Osteocyte (in vitro differentiated cells): ENCODE measurements at regions not wholly inside any gene's neighbourhood (a gene's known extent, or its start where the extent isn't known, plus 50 kb on each side); places are given as distances from the start of the nearest gene placed in this dataset.
A peak's percentile ranks its signal among the peaks of the same experiment; 100 is the strongest.

Experiments
- DNase-seq: peaks from one replicate; pipeline ENCODE4 v3.0.0; 2021; ENCODE audit warnings: mixed read lengths; ENCODE audit not compliant: unreplicated experiment; ENCODE audit errors: extremely low spot score
- H3K27ac Mint-ChIP-seq: one replicate; pipeline ENCODE4 v1.8.0; 2021; ENCODE audit warnings: mild to moderate bottlenecking, mixed read lengths; ENCODE audit not compliant: unreplicated experiment
- H3K27me3 Mint-ChIP-seq: one replicate; pipeline ENCODE4 v1.8.0; 2021; ENCODE audit warnings: mixed read lengths; ENCODE audit not compliant: unreplicated experiment
- H3K36me3 Mint-ChIP-seq: one replicate; pipeline ENCODE4 v1.8.0; 2021; ENCODE audit warnings: mixed read lengths; ENCODE audit not compliant: unreplicated experiment
- H3K4me1 Mint-ChIP-seq: one replicate; pipeline ENCODE4 v1.8.0; 2021; ENCODE audit warnings: mixed read lengths; ENCODE audit not compliant: unreplicated experiment
- H3K4me3 Mint-ChIP-seq: one replicate; pipeline ENCODE4 v1.8.0; 2021; ENCODE audit warnings: mild to moderate bottlenecking, moderate library complexity, mixed read lengths; ENCODE audit not compliant: unreplicated experiment
- H3K9me3 Mint-ChIP-seq: one replicate; pipeline ENCODE4 v1.8.0; 2021; ENCODE audit warnings: mixed read lengths; ENCODE audit not compliant: unreplicated experiment
- CTCF ChIP-seq: fragments of 200-600 bp; sonication (generic); IDR thresholded peaks from 2 replicates; pipeline ENCODE4 v1.5.0; 2021; ENCODE audit warnings: antibody characterized with exemption, mild to moderate bottlenecking, moderate library complexity

- no peaks in the 10 kb centered on the region for H3K36me3 Mint-ChIP-seq
- H3K4me1 Mint-ChIP-seq, result no peaks in the 10 kb centered on the region
- H3K27ac Mint-ChIP-seq, result no peak overlapping the region
- H3K4me3 Mint-ChIP-seq, result no peak overlapping the region
- no peak for DNase-seq
- TF ChIP-seq CTCF, result no peak
- no peaks in the 10 kb centered on the region for H3K27me3 Mint-ChIP-seq
- H3K9me3 Mint-ChIP-seq, result no peaks in the 10 kb centered on the region
These were observed 72.4 kb upstream of the SNX2 start for GRCh38 chr5:122702524-122702875.

- no peaks in the 10 kb centered on the region for H3K36me3 Mint-ChIP-seq
- H3K27ac Mint-ChIP-seq, result no peak overlapping the region
- no peak for DNase-seq
- no peak for TF ChIP-seq CTCF
- H3K4me3 Mint-ChIP-seq, result no peak overlapping the region
- no peaks in the 10 kb centered on the region for H3K27me3 Mint-ChIP-seq
- H3K9me3 Mint-ChIP-seq, result no peaks in the 10 kb centered on the region
- H3K4me1 Mint-ChIP-seq, result no peaks in the 10 kb centered on the region
These were observed 71.7 kb upstream of the SNX2 start for GRCh38 chr5:122703203-122703602.

GRCh38 chr5:122704247-122705036 lies 70.4 kb upstream of the SNX2 start:
- no peaks in the 10 kb centered on the region for H3K4me1 Mint-ChIP-seq
- peak; percentile 74 for TF ChIP-seq CTCF

GRCh38 chr5:122705851-122706250 lies 69.0 kb upstream of the SNX2 start:
- Mint-ChIP-seq H3K27ac (no peak overlapping the region), H3K4me3 (no peak overlapping the region), H3K27me3 (no peaks in the 10 kb centered on the region), H3K4me1 (no peaks in the 10 kb centered on the region), H3K36me3 (no peaks in the 10 kb centered on the region), H3K9me3 (no peaks in the 10 kb centered on the region)
- no peak for TF ChIP-seq CTCF
- DNase-seq, result no peak

More at GRCh38 chr5:122704247-122705036, 70.4 kb upstream of the SNX2 start:
- no peak for DNase-seq
- no peaks in the 10 kb centered on the region for H3K9me3 Mint-ChIP-seq
- H3K36me3 Mint-ChIP-seq, result no peaks in the 10 kb centered on the region
- no peaks in the 10 kb centered on the region for H3K27me3 Mint-ChIP-seq
- H3K4me3 Mint-ChIP-seq, result no peak overlapping the region
- H3K27ac Mint-ChIP-seq, result no peak overlapping the region

- Mint-ChIP-seq H3K9me3 (no peaks in the 10 kb centered on the region), H3K4me3 (no peak overlapping the region), H3K27ac (no peak overlapping the region), H3K27me3 (no peaks in the 10 kb centered on the region), H3K4me1 (no peaks in the 10 kb centered on the region), H3K36me3 (no peaks in the 10 kb centered on the region)
- no peak for TF ChIP-seq CTCF
- DNase-seq, result no peak
These were observed 67.1 kb upstream of the SNX2 start for GRCh38 chr5:122707796-122708195.
